Astrocyte (in vitro differentiated cells and primary cell): ENCODE measurements at regions not wholly inside any gene's neighbourhood (a gene's known extent, or its start where the extent isn't known, plus 50 kb on each side); places are given as distances from the start of the nearest gene placed in this dataset.

Experiments used
- DNase-seq: peaks from one replicate; pipeline ENCODE4 v3.0.0-alpha.2; 2010; ENCODE audit warnings: low read depth
- FAIRE-seq: peaks from 2 replicates; lab custom pipeline; 2011; peaks lifted over from hg19 to GRCh38; lab: Jason Lieb, UNC
- H2AFZ ChIP-seq: 2 replicates; pipeline ENCODE4 v1.6.0; 2012; ENCODE audit warnings: low read depth, low read length, inconsistent platforms
- H3K27ac ChIP-seq: 2 replicates; pipeline ENCODE4 v1.5.1; 2011; ENCODE audit warnings: low read depth, low read length, inconsistent platforms
- H3K27me3 ChIP-seq: 2 replicates; pipeline ENCODE4 v1.6.0; 2011; ENCODE audit warnings: low read length, inconsistent platforms; ENCODE audit not compliant: insufficient read depth
- H3K36me3 ChIP-seq: 2 replicates; pipeline ENCODE4 v1.5.1; 2011; ENCODE audit warnings: low read length, inconsistent platforms; ENCODE audit not compliant: insufficient read depth
- H3K4me1 ChIP-seq: 2 replicates; pipeline ENCODE4 v1.5.1; 2011; ENCODE audit warnings: low read length, inconsistent platforms; ENCODE audit not compliant: insufficient read depth
- H3K4me2 ChIP-seq: 2 replicates; pipeline ENCODE4 v1.6.0; 2012; ENCODE audit warnings: low read length, inconsistent platforms
- H3K4me3 ChIP-seq: 2 replicates; pipeline ENCODE4 v1.5.1; 2011; ENCODE audit warnings: low read depth, mild to moderate bottlenecking, low read length, inconsistent platforms; ENCODE audit not compliant: insufficient read depth
- H3K79me2 ChIP-seq: 2 replicates; pipeline ENCODE4 v1.6.0; 2012; ENCODE audit warnings: mild to moderate bottlenecking, low read length, inconsistent platforms; ENCODE audit not compliant: insufficient read depth
- H3K9ac ChIP-seq: 2 replicates; pipeline ENCODE4 v1.6.0; 2012; ENCODE audit warnings: mild to moderate bottlenecking, low read length, inconsistent platforms
- H3K9me3 ChIP-seq: 2 replicates; pipeline ENCODE4 v1.5.1; 2012; ENCODE audit warnings: low read depth, mild to moderate bottlenecking, low read length, inconsistent platforms; ENCODE audit not compliant: insufficient read depth
- H4K20me1 ChIP-seq: 2 replicates; pipeline ENCODE4 v1.6.0; 2012; ENCODE audit warnings: low read length, inconsistent platforms; ENCODE audit not compliant: insufficient read depth
- H3K27ac Mint-ChIP-seq: one replicate; pipeline ENCODE4 v1.8.0; 2021; ENCODE audit warnings: mild to moderate bottlenecking, mixed read lengths; ENCODE audit not compliant: unreplicated experiment
- H3K27me3 Mint-ChIP-seq: one replicate; pipeline ENCODE4 v1.8.0; 2021; ENCODE audit warnings: low read depth, mixed read lengths; ENCODE audit not compliant: unreplicated experiment
- H3K36me3 Mint-ChIP-seq: one replicate; pipeline ENCODE4 v1.8.0; 2021; ENCODE audit warnings: low read depth, mixed read lengths; ENCODE audit not compliant: unreplicated experiment
- H3K4me1 Mint-ChIP-seq: one replicate; pipeline ENCODE4 v1.8.0; 2021; ENCODE audit warnings: low read depth, mixed read lengths; ENCODE audit not compliant: unreplicated experiment
- H3K4me3 Mint-ChIP-seq: one replicate; pipeline ENCODE4 v1.8.0; 2021; ENCODE audit warnings: mild to moderate bottlenecking, moderate library complexity, mixed read lengths; ENCODE audit not compliant: unreplicated experiment
- H3K9me3 Mint-ChIP-seq: one replicate; pipeline ENCODE4 v1.8.0; 2021; ENCODE audit warnings: mild to moderate bottlenecking, mixed read lengths; ENCODE audit not compliant: unreplicated experiment
- CTCF ChIP-seq: IDR thresholded peaks from 2 replicates; pipeline ENCODE4 v1.5.1; 2011; ENCODE audit warnings: low read depth, mild to moderate bottlenecking, inconsistent platforms, low read length, moderate library complexity; ENCODE audit not compliant: insufficient read depth
- EZH2 ChIP-seq: IDR thresholded peaks from 2 replicates; pipeline ENCODE4 v1.6.1; 2012; ENCODE audit warnings: mild to moderate bottlenecking, low read length, inconsistent platforms; ENCODE audit not compliant: insufficient read depth

GRCh38 chr15:70429056-70429722, 331.5 kb upstream of the TLE3 start:
- no peak for TF ChIP-seq EZH2
- TF ChIP-seq CTCF: no peak
- Mint-ChIP-seq H3K27ac (no peak overlapping the region), H3K36me3 (peaks cover 3% of the 10 kb centered on the region), H3K4me3 (no peak overlapping the region), H3K27me3 (peaks cover 67% of the 10 kb centered on the region), H3K4me1 (no peaks in the 10 kb centered on the region), H3K9me3 (peaks cover 7% of the 10 kb centered on the region)
- peaks cover 3% of the 10 kb centered on the region for H3K4me1 ChIP-seq
- no peaks in the 10 kb centered on the region for H3K79me2 ChIP-seq
- H3K4me2 ChIP-seq: no peak overlapping the region
- H3K27me3 ChIP-seq: peaks cover 26% of the 10 kb centered on the region
- no peaks in the 10 kb centered on the region for H3K36me3 ChIP-seq
- no peak for DNase-seq
- H3K9me3 ChIP-seq: peaks cover 3% of the 10 kb centered on the region
- no peak overlapping the region for H3K9ac ChIP-seq
- H4K20me1 ChIP-seq: no peaks in the 10 kb centered on the region
- FAIRE-seq: no peak
- H3K27ac ChIP-seq: no peak overlapping the region
- no peak overlapping the region for H3K4me3 ChIP-seq
- H2AFZ ChIP-seq: no peak overlapping the region

GRCh38 chr15:70428211-70428822, 330.6 kb upstream of the TLE3 start:
- no peak overlapping the region for H3K27ac Mint-ChIP-seq
- Histone ChIP-seq H3K9ac (no peak overlapping the region), H3K36me3 (no peaks in the 10 kb centered on the region), H3K4me2 (no peak overlapping the region), H3K79me2 (no peaks in the 10 kb centered on the region), H3K27me3 (peaks cover 31% of the 10 kb centered on the region), H3K27ac (no peak overlapping the region), H3K4me3 (no peak overlapping the region), H2AFZ (no peak overlapping the region), H3K9me3 (peaks cover 3% of the 10 kb centered on the region), H4K20me1 (no peaks in the 10 kb centered on the region), H3K4me1 (peaks cover 3% of the 10 kb centered on the region)
- H3K4me3 Mint-ChIP-seq: no peak overlapping the region
- no peaks in the 10 kb centered on the region for H3K4me1 Mint-ChIP-seq
- peaks cover 68% of the 10 kb centered on the region for H3K27me3 Mint-ChIP-seq
- no peak for DNase-seq
- TF ChIP-seq CTCF (no peak), EZH2 (no peak)
- H3K9me3 Mint-ChIP-seq: peaks cover 11% of the 10 kb centered on the region
- FAIRE-seq: no peak
- H3K36me3 Mint-ChIP-seq: peaks cover 3% of the 10 kb centered on the region
